GM18499 (cell line): ENCODE measurements at regions not wholly inside any gene's neighbourhood (a gene's known extent, or its start where the extent isn't known, plus 50 kb on each side); places are given as distances from the start of the nearest gene placed in this dataset.
"Not testable (repeated sequence)": the region's sequence is repeated elsewhere in the genome, so short reads cannot be mapped to it uniquely, and the experiment has no call there.

Source experiments
- ATAC-seq: cut with Tn5 transposase; IDR thresholded peaks from one replicate; pipeline ENCODE4 v1.9.1; 2021; ENCODE audit warnings: moderate number of reproducible peaks; ENCODE audit not compliant: insufficient read depth, unreplicated experiment

- no peak for ATAC-seq
Measured at GRCh38 chr7:68938151-68938550, 660.1 kb upstream of the AUTS2 start.

GRCh38 chr7:68943786-68944185 is 654.5 kb upstream of the AUTS2 start:
- no peak for ATAC-seq

- ATAC-seq, result no peak
Measured at GRCh38 chr7:68955656-68956055, 642.6 kb upstream of the AUTS2 start.

- ATAC-seq, result no peak
Measured at GRCh38 chr7:68958571-68958970, 639.7 kb upstream of the AUTS2 start.

GRCh38 chr7:68963552-68963951 is 634.7 kb upstream of the AUTS2 start:
- ATAC-seq, result no peak

GRCh38 chr7:68964060-68964459 is 634.2 kb upstream of the AUTS2 start:
- ATAC-seq, result no peak

- no peak for ATAC-seq
Measured at GRCh38 chr7:68965351-68965750, 632.9 kb upstream of the AUTS2 start.

GRCh38 chr7:68967598-68967997 is 630.7 kb upstream of the AUTS2 start:
- ATAC-seq, result no peak

GRCh38 chr7:68969571-68969970 is 628.7 kb upstream of the AUTS2 start:
- no peak for ATAC-seq

- no peak for ATAC-seq
Measured at GRCh38 chr7:68971634-68972340, 626.5 kb upstream of the AUTS2 start.

GRCh38 chr7:68977385-68978055 is 620.8 kb upstream of the AUTS2 start:
- ATAC-seq, result no peak

- no peak for ATAC-seq
Measured at GRCh38 chr7:68978710-68979109, 619.6 kb upstream of the AUTS2 start.

- no peak for ATAC-seq
Measured at GRCh38 chr7:68980011-68980410, 618.3 kb upstream of the AUTS2 start.

- not testable (repeated sequence) for ATAC-seq
Measured at GRCh38 chr7:68980432-68980831, 617.8 kb upstream of the AUTS2 start.

- ATAC-seq, result no peak
Measured at GRCh38 chr7:68984306-68984705, 614.0 kb upstream of the AUTS2 start.

- ATAC-seq, result no peak
Measured at GRCh38 chr7:68994841-68995240, 603.4 kb upstream of the AUTS2 start.

GRCh38 chr7:68998136-68998535 is 600.1 kb upstream of the AUTS2 start:
- ATAC-seq, result no peak

GRCh38 chr7:69002416-69002815 is 595.9 kb upstream of the AUTS2 start:
- no peak for ATAC-seq

GRCh38 chr7:69012149-69012548 is 586.1 kb upstream of the AUTS2 start:
- no peak for ATAC-seq

GRCh38 chr7:69017208-69017607 is 581.1 kb upstream of the AUTS2 start:
- ATAC-seq, result no peak

- no peak for ATAC-seq
Measured at GRCh38 chr7:69018200-69018599, 580.1 kb upstream of the AUTS2 start.

GRCh38 chr7:69019437-69019836 is 578.8 kb upstream of the AUTS2 start:
- ATAC-seq, result no peak
